DOHH2 (cell line): ENCODE measurements at regions not wholly inside any gene's neighbourhood (a gene's known extent, or its start where the extent isn't known, plus 50 kb on each side); places are given as distances from the start of the nearest gene placed in this dataset.

Experiments
- H3F3A ChIP-seq: fragments of 200-600 bp; sonication (generic), shearing (Covaris generic); 2 replicates; pipeline ENCODE4 v1.6.0; 2016; ENCODE audit warnings: antibody characterized with exemption, mild to moderate bottlenecking; ENCODE audit not compliant: control insufficient read depth, insufficient read depth
- H3K27ac ChIP-seq: fragments of 200-600 bp; sonication (generic); 2 replicates; pipeline ENCODE4 v1.5.1; 2014; ENCODE audit warnings: low read depth, mild to moderate bottlenecking, low read length, moderate library complexity
- H3K27me3 ChIP-seq: fragments of 200-600 bp; sonication (generic); 2 replicates; pipeline ENCODE4 v1.6.1; 2014; ENCODE audit warnings: mild to moderate bottlenecking, low read length, mixed read lengths; ENCODE audit not compliant: control insufficient read depth
- H3K36me3 ChIP-seq: fragments of 200-600 bp; sonication (generic); 2 replicates; pipeline ENCODE4 v1.6.1; 2014; ENCODE audit warnings: mild to moderate bottlenecking, low read length, moderate library complexity, mixed read lengths; ENCODE audit not compliant: control insufficient read depth
- H3K4me1 ChIP-seq: fragments of 200-600 bp; sonication (generic); 2 replicates; pipeline ENCODE4 v1.6.1; 2014; ENCODE audit warnings: mild to moderate bottlenecking, low read length, mixed read lengths; ENCODE audit not compliant: control insufficient read depth
- H3K4me2 ChIP-seq: fragments of 200-600 bp; sonication (generic); 2 replicates; pipeline ENCODE4 v1.6.0; 2014; ENCODE audit warnings: mild to moderate bottlenecking, low read length, moderate library complexity
- H3K4me3 ChIP-seq: fragments of 200-600 bp; sonication (generic); 2 replicates; pipeline ENCODE4 v1.5.1; 2014; ENCODE audit warnings: mild to moderate bottlenecking, low read length, mixed read lengths
- H3K79me2 ChIP-seq: fragments of 200-600 bp; sonication (generic); 2 replicates; pipeline ENCODE4 v1.6.1; 2014; ENCODE audit warnings: mild to moderate bottlenecking, low read length, mixed read lengths; ENCODE audit not compliant: control insufficient read depth
- H3K9me2 ChIP-seq: fragments of 200-600 bp; sonication (generic); replicated peaks from 2 replicates; pipeline ENCODE4 v1.6.1; 2014; ENCODE audit warnings: mild to moderate bottlenecking, low read length, mixed read lengths; ENCODE audit not compliant: control insufficient read depth
- H3K9me3 ChIP-seq: fragments of 200-600 bp; sonication (generic); 2 replicates; pipeline ENCODE4 v1.6.1; 2014; ENCODE audit warnings: antibody characterized with exemption, low read length, mixed read lengths; ENCODE audit not compliant: control insufficient read depth, insufficient read depth
- H4K20me1 ChIP-seq: fragments of 200-600 bp; sonication (generic); 2 replicates; pipeline ENCODE4 v1.6.0; 2014; ENCODE audit warnings: low read depth, mild to moderate bottlenecking, antibody characterized with exemption, low read length, moderate library complexity; ENCODE audit not compliant: control insufficient read depth, insufficient read depth
- EZH2phosphoT487 ChIP-seq: fragments of 200-600 bp; sonication (generic); IDR thresholded peaks from 2 replicates; pipeline ENCODE4 v1.6.1; 2017; ENCODE audit warnings: borderline replicate concordance, mild to moderate bottlenecking, antibody characterized with exemption, low read length, moderate library complexity, mixed read lengths
- TF ChIP-seq, protein P1 (sequence below): fragments of 200-600 bp; sonication (generic); IDR thresholded peaks from one replicate; pipeline ENCODE4 v1.5.1; 2014; ENCODE audit warnings: antibody characterized with exemption, mild to moderate bottlenecking, low read depth, low read length; ENCODE audit not compliant: poor library complexity, severe bottlenecking

DNA sequence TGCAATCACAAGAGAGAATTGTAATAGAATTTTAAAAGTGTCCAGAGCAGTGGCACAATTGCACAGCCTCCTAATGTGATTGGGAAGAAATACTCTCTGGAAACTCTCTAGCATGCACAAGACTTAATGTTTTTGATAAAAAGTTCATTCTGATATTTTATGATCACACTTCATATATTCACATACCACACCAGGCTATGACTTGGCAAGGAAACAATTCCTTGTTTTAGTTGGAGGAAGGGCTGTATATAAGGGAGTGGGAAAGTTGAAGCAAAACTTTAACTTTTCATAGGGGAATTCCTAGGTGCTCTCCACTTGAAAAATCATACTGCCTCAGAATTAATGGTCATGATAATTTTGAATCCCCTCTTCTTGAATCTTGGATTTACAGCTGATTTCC is 61.5 kb upstream of the ASB17 start:
- H3K9me2 ChIP-seq: no peaks in the 10 kb centered on the region
- H3K27me3 ChIP-seq: peaks cover 8% of the 10 kb centered on the region
- no peaks in the 10 kb centered on the region for H3K4me1 ChIP-seq
- no peaks in the 10 kb centered on the region for H4K20me1 ChIP-seq
- no peak overlapping the region for H3K4me3 ChIP-seq
- no peaks in the 10 kb centered on the region for H3K36me3 ChIP-seq
- no peaks in the 10 kb centered on the region for H3F3A ChIP-seq
- H3K4me2 ChIP-seq: no peak overlapping the region
- TF ChIP-seq, protein P1, sequence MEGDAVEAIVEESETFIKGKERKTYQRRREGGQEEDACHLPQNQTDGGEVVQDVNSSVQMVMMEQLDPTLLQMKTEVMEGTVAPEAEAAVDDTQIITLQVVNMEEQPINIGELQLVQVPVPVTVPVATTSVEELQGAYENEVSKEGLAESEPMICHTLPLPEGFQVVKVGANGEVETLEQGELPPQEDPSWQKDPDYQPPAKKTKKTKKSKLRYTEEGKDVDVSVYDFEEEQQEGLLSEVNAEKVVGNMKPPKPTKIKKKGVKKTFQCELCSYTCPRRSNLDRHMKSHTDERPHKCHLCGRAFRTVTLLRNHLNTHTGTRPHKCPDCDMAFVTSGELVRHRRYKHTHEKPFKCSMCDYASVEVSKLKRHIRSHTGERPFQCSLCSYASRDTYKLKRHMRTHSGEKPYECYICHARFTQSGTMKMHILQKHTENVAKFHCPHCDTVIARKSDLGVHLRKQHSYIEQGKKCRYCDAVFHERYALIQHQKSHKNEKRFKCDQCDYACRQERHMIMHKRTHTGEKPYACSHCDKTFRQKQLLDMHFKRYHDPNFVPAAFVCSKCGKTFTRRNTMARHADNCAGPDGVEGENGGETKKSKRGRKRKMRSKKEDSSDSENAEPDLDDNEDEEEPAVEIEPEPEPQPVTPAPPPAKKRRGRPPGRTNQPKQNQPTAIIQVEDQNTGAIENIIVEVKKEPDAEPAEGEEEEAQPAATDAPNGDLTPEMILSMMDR: no peak
- TF ChIP-seq EZH2phosphoT487: no peak
- H3K9me3 ChIP-seq: no peaks in the 10 kb centered on the region
- H3K79me2 ChIP-seq: no peaks in the 10 kb centered on the region
- H3K27ac ChIP-seq: no peak overlapping the region

GRCh38 chr1:75996196-75996595 is 64.0 kb upstream of the ASB17 start:
- no peak overlapping the region for H3K27ac ChIP-seq
- H3K36me3 ChIP-seq: no peaks in the 10 kb centered on the region
- no peaks in the 10 kb centered on the region for H4K20me1 ChIP-seq
- H3K9me2 ChIP-seq: no peaks in the 10 kb centered on the region
- no peak overlapping the region for H3K4me3 ChIP-seq
- H3K9me3 ChIP-seq: no peaks in the 10 kb centered on the region
- no peaks in the 10 kb centered on the region for H3K4me1 ChIP-seq
- no peaks in the 10 kb centered on the region for H3K79me2 ChIP-seq
- no peaks in the 10 kb centered on the region for H3F3A ChIP-seq
- no peak overlapping the region for H3K4me2 ChIP-seq
- TF ChIP-seq EZH2phosphoT487: no peak
- TF ChIP-seq, protein P1: no peak
- no peaks in the 10 kb centered on the region; the same call in 1 of the 2 replicates for H3K27me3 ChIP-seq

GRCh38 chr1:75999034-75999433 is 66.8 kb upstream of the ASB17 start:
- no peaks in the 10 kb centered on the region for H4K20me1 ChIP-seq
- TF ChIP-seq, protein P1: no peak
- TF ChIP-seq EZH2phosphoT487: no peak
- H3K27ac ChIP-seq: no peak overlapping the region
- no peaks in the 10 kb centered on the region for H3K27me3 ChIP-seq
- no peaks in the 10 kb centered on the region for H3K4me1 ChIP-seq
- no peak overlapping the region for H3K4me2 ChIP-seq
- no peaks in the 10 kb centered on the region for H3K9me3 ChIP-seq
- H3F3A ChIP-seq: no peaks in the 10 kb centered on the region
- no peaks in the 10 kb centered on the region for H3K36me3 ChIP-seq
- no peak overlapping the region for H3K4me3 ChIP-seq
- H3K79me2 ChIP-seq: no peaks in the 10 kb centered on the region
- no peaks in the 10 kb centered on the region for H3K9me2 ChIP-seq

DNA sequence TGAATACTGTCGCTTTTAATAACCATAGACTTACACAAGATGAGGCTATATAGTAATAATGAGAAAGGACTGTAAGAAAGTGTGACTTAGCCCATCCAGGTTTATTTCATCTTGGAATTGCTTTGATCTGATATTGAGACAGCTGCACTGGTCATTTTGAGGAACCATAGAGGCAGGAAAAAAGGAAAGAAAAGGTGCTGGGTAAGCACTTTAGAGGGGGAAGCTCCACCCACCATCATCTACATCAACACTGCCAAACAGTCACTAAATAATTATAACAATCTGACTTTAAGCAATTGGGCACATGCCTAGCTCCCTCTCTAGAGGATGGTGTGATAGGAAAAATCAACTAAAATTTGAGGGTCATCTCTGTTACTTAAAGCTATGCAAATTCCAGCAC is 70.6 kb upstream of the ST6GALNAC3 start:
- Histone ChIP-seq H3K27me3 (no peaks in the 10 kb centered on the region), H4K20me1 (no peaks in the 10 kb centered on the region), H3K9me3 (no peaks in the 10 kb centered on the region), H3K27ac (no peak overlapping the region), H3K79me2 (no peaks in the 10 kb centered on the region), H3K9me2 (no peaks in the 10 kb centered on the region), H3K4me3 (no peak overlapping the region), H3F3A (no peaks in the 10 kb centered on the region), H3K4me1 (no peaks in the 10 kb centered on the region), H3K4me2 (no peak overlapping the region), H3K36me3 (no peaks in the 10 kb centered on the region)
- TF ChIP-seq, protein P1: no peak
- no peak for TF ChIP-seq EZH2phosphoT487
